Bronchial epithelial cell (primary cell): ENCODE measurements at regions not wholly inside any gene's neighbourhood (a gene's known extent, or its start where the extent isn't known, plus 50 kb on each side); places are given as distances from the start of the nearest gene placed in this dataset.

Experiments used
- DNase-seq: peaks from one replicate; pipeline ENCODE4 v3.0.0-alpha.2; 2010; ENCODE audit warnings: low read depth
- FAIRE-seq: peaks from 2 replicates; lab custom pipeline; 2011; peaks lifted over from hg19 to GRCh38; lab: Jason Lieb, UNC
- H3K27me3 ChIP-seq: 2 replicates; pipeline ENCODE4 v1.5.1; 2011; ENCODE audit warnings: low read length; ENCODE audit not compliant: control insufficient read depth, insufficient read depth
- H3K36me3 ChIP-seq: 2 replicates; pipeline ENCODE4 v1.5.1; 2011; ENCODE audit warnings: low read length; ENCODE audit not compliant: control insufficient read depth, insufficient read depth
- H3K4me3 ChIP-seq: 2 replicates; pipeline ENCODE4 v1.5.1; 2011; ENCODE audit warnings: mild to moderate bottlenecking, low read depth, low read length, control low read depth
- CTCF ChIP-seq: IDR thresholded peaks from 2 replicates; pipeline ENCODE4 v1.5.1; 2011; ENCODE audit warnings: mild to moderate bottlenecking, moderate library complexity, low read length, control low read depth, inconsistent platforms; ENCODE audit not compliant: insufficient read depth, severe bottlenecking

GRCh38 chr11:129680907-129681306 lies 134.7 kb upstream of the TMEM45B start:
- H3K4me3 ChIP-seq: no peak overlapping the region
- TF ChIP-seq CTCF: no peak
- H3K36me3 ChIP-seq: no peaks in the 10 kb centered on the region
- DNase-seq (no peak), FAIRE-seq (no peak)
- no peaks in the 10 kb centered on the region for H3K27me3 ChIP-seq

- Histone ChIP-seq H3K4me3 (no peak overlapping the region), H3K36me3 (no peaks in the 10 kb centered on the region), H3K27me3 (no peaks in the 10 kb centered on the region)
- no peak for DNase-seq
- TF ChIP-seq CTCF: no peak
- peak; percentile 94 for FAIRE-seq
Measured at GRCh38 chr11:129681344-129682114, 134.1 kb upstream of the TMEM45B start.

GRCh38 chr11:129686269-129686668 lies 129.4 kb upstream of the TMEM45B start:
- Histone ChIP-seq H3K27me3 (no peaks in the 10 kb centered on the region), H3K4me3 (no peak overlapping the region), H3K36me3 (no peaks in the 10 kb centered on the region)
- FAIRE-seq (no peak), DNase-seq (no peak)
- no peak for TF ChIP-seq CTCF

- DNase-seq (no peak), FAIRE-seq (no peak)
- no peak for TF ChIP-seq CTCF
Measured at GRCh38 chr11:129691142-129691541, 124.5 kb upstream of the TMEM45B start.

GRCh38 chr11:129694538-129694937 lies 121.1 kb upstream of the TMEM45B start:
- peak; percentile 31 for TF ChIP-seq CTCF
- DNase-seq: no peak
- no peaks in the 10 kb centered on the region for H3K36me3 ChIP-seq
- no peaks in the 10 kb centered on the region for H3K27me3 ChIP-seq
- FAIRE-seq: no peak
- no peak overlapping the region for H3K4me3 ChIP-seq

More at GRCh38 chr11:129691142-129691541, 124.5 kb upstream of the TMEM45B start:
- no peaks in the 10 kb centered on the region for H3K36me3 ChIP-seq
- H3K4me3 ChIP-seq: no peak overlapping the region
- no peaks in the 10 kb centered on the region for H3K27me3 ChIP-seq
